NCI-H748 (cell line): ENCODE measurements at regions not wholly inside any gene's neighbourhood (a gene's known extent, or its start where the extent isn't known, plus 50 kb on each side); places are given as distances from the start of the nearest gene placed in this dataset.
A peak's percentile ranks its signal among the peaks of the same experiment; 100 is the strongest.

Experiments
- DNase-seq: peaks from one replicate; lab custom pipeline; 2025; ENCODE audit not compliant: unreplicated experiment; lab: John Stamatoyannopoulos, UW

GRCh38 chr2:15076668-15077067, 444.2 kb downstream of the LRATD1 start:
- no peak for DNase-seq

DNA sequence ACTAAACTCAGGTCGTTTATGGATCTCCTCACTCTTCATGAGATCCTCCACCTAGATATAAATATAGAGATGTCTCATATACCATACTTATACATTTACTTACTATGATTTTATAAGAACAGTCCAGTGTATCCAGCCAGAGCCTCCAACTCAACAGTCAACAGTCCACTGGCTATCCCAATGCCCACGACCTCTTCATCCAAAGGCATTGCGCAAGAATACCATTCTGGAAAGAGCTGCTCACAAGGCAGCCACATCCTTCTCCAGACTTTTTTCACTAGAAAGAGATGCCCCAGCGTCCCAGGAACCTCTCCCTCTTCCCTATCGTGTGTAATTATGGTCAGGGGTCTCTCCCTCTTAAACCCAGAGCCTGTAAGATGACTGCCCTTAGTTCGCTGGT, 448.8 kb downstream of the LRATD1 start:
- no peak for DNase-seq

GRCh38 chr2:15082105-15083058, 449.9 kb downstream of the LRATD1 start:
- DNase-seq, result no peak

DNA sequence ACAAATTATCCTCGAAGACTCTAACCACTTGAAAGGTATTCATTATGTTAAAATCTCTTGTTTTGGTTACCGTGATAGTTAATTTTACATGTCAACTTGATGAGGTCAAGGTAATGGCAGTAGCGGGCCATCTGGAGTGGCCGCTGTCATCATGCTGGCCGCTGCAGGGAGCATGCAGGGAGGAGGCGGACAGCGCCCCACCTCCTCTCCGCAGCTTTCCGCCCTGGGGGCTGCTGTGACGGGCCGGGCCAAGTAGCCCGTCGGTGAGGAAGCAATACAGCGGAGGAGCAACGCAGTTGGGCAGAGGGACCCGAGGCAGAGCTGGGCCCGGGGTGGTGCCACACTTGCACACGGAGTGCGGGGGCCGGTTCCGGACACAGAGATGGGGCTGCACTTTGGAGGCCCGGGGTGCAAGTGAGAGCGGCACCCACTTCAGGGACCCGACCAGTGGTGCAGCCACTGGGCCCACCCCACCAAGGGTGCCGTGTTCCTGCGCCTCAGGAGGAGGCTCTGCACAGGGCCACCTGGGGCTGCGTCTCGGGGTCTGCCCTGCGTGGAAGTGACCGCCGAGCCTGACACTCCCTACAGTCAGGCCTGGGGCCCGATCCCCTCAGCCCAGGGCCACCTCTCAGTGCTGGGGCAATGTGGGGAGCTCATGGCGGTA, 452.4 kb downstream of the LRATD1 start:
- peak; percentile 23 for DNase-seq

DNA sequence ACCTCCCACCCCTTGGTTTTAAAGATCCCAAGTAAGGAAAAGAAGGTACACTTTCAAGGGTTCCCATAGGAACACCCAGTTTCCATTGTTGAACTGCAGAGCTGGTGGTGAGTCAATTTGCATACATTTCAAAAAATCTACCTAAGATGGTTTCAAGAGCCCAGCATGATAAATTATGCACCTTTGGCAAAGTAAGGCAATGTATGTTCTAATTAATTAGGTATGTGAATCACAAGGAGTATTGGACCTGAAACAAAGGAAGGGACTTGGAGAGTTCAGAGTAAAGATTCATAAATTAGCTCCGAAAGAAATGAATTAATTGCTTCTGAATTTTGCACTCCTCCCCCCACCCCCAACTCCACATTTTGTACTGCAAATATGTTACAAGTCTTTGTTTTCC, 459.7 kb downstream of the LRATD1 start:
- no peak for DNase-seq

DNA sequence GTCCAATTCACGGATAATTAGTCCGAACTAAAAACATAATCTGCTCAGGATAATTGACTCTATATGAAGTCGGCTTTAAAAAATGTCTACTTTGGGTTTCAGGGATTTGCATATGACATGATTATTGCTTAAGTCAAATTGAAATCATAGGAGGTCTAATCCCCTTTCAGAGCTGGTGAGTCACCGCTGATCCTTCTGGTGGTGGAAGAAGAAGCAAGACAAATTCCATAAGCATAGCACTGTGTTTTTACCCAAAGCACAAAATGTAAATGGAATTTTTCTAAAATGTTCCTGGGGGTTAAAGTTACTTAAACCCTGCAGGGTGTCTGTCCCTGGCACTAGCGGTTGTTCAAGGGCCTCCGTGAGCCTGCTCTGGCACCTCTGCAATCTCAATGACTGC, 460.2 kb downstream of the LRATD1 start:
- DNase-seq, result no peak

DNA sequence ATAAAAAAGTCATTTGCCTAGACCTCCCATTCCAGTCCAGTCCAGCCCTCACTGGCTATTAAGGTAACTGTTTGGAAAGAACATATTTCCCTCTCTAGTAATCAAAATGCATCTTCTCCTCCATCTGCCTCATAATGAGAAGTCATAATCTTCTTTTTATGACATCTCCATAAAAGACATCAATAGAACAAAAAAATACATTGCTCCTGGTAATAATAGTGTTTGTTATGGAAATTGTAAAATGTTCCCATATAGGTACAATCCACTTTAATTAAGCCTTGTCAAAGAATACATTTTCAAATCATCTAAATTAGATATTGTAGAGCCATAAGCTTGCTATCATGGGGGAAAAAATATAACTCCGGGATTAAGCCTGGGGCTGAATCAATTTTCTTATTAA, 461.6 kb downstream of the LRATD1 start:
- no peak for DNase-seq

GRCh38 chr2:15096873-15097272, 464.3 kb downstream of the NBAS start:
- no peak for DNase-seq

DNA sequence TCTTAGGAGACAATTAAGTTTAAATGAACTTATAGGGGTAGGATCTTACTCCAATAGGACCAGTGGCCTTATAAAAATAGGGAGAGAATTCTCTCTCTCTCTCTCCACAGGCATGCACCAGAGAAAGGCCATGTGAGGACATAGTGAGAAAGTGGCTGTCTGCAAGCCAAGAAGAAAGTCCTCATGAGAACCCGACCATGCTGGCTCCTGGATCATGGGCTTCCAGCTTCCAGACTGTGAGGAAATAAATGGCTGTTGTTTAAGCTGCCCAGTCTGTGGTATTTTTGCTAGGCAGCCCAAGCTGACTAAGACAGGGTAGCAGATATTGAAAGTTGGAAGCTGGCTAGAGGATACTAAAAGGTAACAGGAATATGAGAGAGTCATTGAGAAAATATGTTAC, 454.0 kb downstream of the NBAS start:
- DNase-seq, result no peak

DNA sequence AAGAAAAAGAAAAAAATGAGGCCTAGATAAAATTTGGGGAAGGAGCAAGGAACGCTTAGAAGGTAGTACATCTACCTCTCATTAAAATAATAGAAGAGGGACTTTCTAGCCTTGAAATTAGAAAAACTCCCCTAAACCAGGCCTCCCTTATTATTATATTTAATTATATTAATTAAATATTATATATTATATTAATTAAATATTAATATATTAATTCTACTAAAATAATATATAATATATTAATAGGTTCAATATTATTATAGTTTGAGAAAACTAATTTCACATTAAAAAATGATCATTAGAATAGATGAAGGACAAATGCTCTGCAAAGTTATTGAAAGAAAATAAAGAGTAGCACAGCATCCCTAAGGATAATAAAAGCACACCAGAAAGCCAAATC, 449.4 kb downstream of the NBAS start:
- no peak for DNase-seq

DNA sequence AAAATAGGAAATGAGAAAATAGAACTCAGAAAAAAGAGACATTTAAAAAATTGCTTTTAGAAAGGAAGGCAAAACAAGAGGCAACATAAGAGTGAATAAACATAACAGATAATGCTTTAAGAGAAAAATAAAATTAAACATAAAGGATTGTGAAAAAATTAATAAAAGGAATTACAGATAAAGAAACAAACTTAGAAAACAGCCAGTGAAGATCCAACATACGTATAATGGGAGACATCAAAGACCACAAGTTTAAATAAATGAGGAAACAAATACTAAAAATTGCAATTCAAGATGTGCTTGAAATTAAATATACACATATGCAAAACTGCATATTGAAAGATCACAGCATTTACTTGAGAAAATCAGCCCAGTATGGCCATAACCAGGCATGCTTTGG, 448.9 kb downstream of the NBAS start:
- peak; percentile 35 for DNase-seq

GRCh38 chr2:15115776-15116175, 445.4 kb downstream of the NBAS start:
- DNase-seq, result no peak

DNA sequence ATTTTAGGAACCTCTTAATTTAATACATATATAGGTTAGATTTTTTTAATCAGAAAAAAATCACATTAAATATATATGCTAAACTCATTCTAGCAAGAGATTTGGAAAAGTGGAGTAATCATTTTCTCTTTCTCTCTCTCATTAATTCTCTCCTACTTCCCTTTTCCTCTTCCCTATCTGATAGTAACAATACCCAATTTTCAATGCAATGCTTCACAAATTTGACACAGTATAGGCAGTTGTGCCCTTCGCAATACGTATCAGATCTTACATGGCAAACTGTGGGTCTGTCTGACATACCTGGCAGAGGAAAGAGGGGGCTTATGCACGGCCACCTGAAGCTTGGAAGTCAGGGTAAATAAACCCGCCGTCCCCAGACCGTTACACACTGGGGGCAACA, 444.3 kb downstream of the NBAS start:
- no peak for DNase-seq
